ENCODE measurements at regions not wholly inside any gene's neighbourhood (a gene's known extent, or its start where the extent isn't known, plus 50 kb on each side); places are given as distances from the start of the nearest gene placed in this dataset.
"Not testable (repeated sequence)": the region's sequence is repeated elsewhere in the genome, so short reads cannot be mapped to it uniquely, and the experiment has no call there.

DNA sequence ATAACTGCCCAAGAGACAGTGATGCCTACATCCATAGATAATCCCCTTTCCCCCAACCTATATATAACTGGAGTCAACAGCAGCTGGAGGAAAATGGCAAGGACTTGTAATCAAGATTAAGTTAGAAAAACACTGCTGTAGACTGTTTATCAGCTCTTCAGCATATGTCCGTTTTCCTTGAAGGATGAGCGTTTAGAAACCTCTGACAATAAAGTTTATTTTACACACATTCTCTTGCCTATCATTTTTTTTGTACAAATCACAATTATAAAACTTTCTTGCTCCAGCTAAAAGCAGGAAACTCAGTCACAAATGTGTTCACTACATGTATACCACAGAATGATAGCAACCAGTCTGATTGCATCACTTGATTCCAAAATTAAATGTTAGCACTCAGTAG lies 50.8 kb downstream of the PPIAL4G start:
- not testable (repeated sequence) for H3K27ac ChIP-seq (ENCODE audit: insufficient read depth, low read length, poor library complexity, severe bottlenecking); H3K9me3 ChIP-seq (ENCODE audit: control insufficient read depth, low read length); DNase-seq; H3K4me1 ChIP-seq (ENCODE audit: control insufficient read depth, insufficient read depth, low read length, poor library complexity, severe bottlenecking); H3K4me3 ChIP-seq (ENCODE audit: insufficient read depth, low read depth, low read length, poor library complexity, severe bottlenecking); H3K27me3 ChIP-seq (replicated peaks; ENCODE audit: control insufficient read depth, insufficient read depth, low read length, poor library complexity, severe bottlenecking)
- H3K36me3 ChIP-seq (ENCODE audit: control insufficient read depth, insufficient read depth, low read length) = peaks cover 22% of the 10 kb centered on the region

DNA sequence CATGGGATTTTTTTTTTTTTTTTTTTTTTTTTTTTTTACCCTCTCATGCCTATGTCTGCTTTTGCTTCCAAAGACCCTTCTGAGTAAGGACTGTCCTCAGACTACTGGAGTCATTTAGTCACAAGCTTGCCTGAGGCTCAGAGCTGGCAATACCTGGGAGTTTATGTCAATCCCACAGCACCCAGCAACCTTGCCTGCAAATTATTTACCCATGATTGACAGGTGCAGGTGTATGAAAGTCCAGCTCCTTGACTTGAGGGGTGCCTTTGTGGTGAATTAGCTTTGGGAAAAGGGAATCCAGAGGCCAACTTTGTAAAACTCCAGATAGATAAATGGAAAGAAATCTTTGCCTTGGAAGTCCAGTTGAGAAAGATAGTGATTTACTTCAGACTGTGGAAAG lies 53.2 kb downstream of the PPIAL4G start:
- H3K36me3 ChIP-seq (ENCODE audit: control insufficient read depth, insufficient read depth, low read length) = peaks cover 22% of the 10 kb centered on the region
- DNase-seq; H3K4me1 ChIP-seq (ENCODE audit: control insufficient read depth, insufficient read depth, low read length, poor library complexity, severe bottlenecking): not testable (repeated sequence)

DNA sequence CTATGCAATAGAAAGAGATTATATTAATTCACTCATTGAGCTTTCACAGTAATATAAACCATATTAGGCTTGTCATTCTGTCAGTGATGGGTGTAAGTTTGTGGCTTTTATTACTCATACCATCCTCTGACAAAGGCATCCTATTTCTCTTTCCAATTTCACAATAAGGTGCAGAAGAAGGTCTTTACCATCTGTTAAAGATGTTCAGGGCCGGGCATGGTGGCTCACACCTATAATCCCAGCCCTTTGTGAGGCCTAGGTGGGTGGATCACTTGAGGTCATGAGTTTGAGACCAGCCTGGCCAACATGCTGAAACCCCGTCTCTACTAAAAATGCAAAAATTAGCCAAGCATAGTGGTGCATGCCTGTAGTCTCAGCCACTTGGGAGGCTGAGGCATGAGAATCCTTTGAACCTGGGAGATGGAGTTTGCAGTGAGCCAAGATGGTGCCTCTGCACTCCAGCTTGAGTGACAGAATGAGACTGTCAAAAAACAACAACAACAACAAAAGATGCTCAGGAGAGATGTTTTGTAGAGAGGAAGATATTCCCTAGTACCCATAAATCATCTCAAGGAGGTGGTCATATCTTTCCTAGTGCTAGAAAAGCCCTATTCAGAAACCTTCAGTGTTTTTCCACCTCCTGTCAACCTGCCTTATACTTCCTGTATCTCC lies 56.0 kb downstream of the PPIAL4G start:
- not testable (repeated sequence) for H3K36me3 ChIP-seq (ENCODE audit: control insufficient read depth, insufficient read depth, low read length); H3K4me1 ChIP-seq (ENCODE audit: control insufficient read depth, insufficient read depth, low read length, poor library complexity, severe bottlenecking); DNase-seq; H3K4me3 ChIP-seq (ENCODE audit: insufficient read depth, low read depth, low read length, poor library complexity, severe bottlenecking); H3K27ac ChIP-seq (ENCODE audit: insufficient read depth, low read length, poor library complexity, severe bottlenecking); H3K9me3 ChIP-seq (ENCODE audit: control insufficient read depth, low read length); H3K27me3 ChIP-seq (replicated peaks; ENCODE audit: control insufficient read depth, insufficient read depth, low read length, poor library complexity, severe bottlenecking)

More for the DNA sequence above, 53.2 kb downstream of the PPIAL4G start:
- not testable (repeated sequence) for H3K27ac ChIP-seq (ENCODE audit: insufficient read depth, low read length, poor library complexity, severe bottlenecking); H3K9me3 ChIP-seq (ENCODE audit: control insufficient read depth, low read length); H3K4me3 ChIP-seq (ENCODE audit: insufficient read depth, low read depth, low read length, poor library complexity, severe bottlenecking); H3K27me3 ChIP-seq (replicated peaks; ENCODE audit: control insufficient read depth, insufficient read depth, low read length, poor library complexity, severe bottlenecking)

DNA sequence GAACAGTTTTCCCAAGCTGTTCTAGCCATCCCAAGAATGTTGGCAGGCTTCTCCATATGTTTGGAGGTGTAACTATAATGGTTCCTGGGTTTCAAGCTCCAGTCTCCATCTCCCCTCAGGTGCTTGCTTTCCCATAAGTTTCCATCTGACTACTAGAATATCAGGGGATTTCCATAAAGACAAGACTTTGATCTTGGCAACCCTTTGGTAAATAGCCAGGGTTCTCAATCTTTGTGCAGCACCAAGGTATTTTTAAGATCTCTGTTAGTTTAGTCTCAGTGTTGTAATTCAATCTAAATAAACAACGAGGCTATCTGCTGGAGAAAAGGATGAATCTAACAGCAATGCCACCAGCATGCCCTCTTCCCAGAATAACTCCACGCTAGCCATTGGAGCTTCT lies 56.7 kb downstream of the PPIAL4G start:
- not testable (repeated sequence) for H3K36me3 ChIP-seq (ENCODE audit: control insufficient read depth, insufficient read depth, low read length); H3K9me3 ChIP-seq (ENCODE audit: control insufficient read depth, low read length); H3K4me1 ChIP-seq (ENCODE audit: control insufficient read depth, insufficient read depth, low read length, poor library complexity, severe bottlenecking); H3K27ac ChIP-seq (ENCODE audit: insufficient read depth, low read length, poor library complexity, severe bottlenecking); H3K27me3 ChIP-seq (replicated peaks; ENCODE audit: control insufficient read depth, insufficient read depth, low read length, poor library complexity, severe bottlenecking); H3K4me3 ChIP-seq (ENCODE audit: insufficient read depth, low read depth, low read length, poor library complexity, severe bottlenecking); DNase-seq

DNA sequence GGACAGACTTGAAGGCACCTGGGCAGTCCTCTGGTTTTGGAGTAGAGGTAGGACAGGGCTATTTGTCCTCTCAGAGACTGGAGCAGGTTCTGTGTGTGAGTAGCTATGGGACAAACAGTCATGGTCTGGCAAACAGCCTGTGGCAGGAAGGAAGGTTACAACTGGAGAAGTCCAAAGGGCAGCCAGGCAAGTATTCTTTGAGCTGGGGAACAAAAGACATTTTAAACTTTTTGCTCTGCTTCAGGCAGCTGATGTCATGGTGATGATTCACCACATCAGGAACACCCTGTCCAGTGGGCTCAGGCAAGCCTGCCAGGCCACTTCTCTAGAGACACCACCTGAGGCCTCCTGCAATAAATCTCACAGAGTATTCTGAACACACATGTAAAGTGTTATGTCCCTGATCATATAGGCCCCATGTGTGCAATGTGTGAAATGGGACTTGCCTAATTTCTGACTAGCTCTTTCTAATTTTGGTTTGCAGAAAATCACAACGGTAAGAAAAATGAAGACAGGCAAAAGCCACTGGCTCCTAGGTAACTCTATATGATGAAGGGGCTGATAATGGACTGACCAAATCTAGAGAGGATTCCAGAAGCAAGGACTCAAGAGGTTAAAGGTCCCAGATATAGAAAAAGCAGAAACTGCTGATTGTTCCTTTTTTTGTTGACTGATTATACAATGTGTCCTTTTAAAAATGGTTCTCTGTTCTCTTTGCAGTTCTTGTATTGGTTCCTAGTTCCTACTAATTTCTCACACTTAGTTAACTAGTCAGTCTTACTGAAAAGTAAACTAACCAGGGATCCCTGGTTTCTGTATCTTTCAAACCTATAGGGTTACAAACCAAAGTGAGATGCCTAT lies 58.7 kb downstream of the PPIAL4G start:
- not testable (repeated sequence) for H3K9me3 ChIP-seq (ENCODE audit: control insufficient read depth, low read length); H3K27ac ChIP-seq (ENCODE audit: insufficient read depth, low read length, poor library complexity, severe bottlenecking); H3K27me3 ChIP-seq (replicated peaks; ENCODE audit: control insufficient read depth, insufficient read depth, low read length, poor library complexity, severe bottlenecking); H3K4me3 ChIP-seq (ENCODE audit: insufficient read depth, low read depth, low read length, poor library complexity, severe bottlenecking); H3K36me3 ChIP-seq (ENCODE audit: control insufficient read depth, insufficient read depth, low read length); H3K4me1 ChIP-seq (ENCODE audit: control insufficient read depth, insufficient read depth, low read length, poor library complexity, severe bottlenecking); DNase-seq

DNA sequence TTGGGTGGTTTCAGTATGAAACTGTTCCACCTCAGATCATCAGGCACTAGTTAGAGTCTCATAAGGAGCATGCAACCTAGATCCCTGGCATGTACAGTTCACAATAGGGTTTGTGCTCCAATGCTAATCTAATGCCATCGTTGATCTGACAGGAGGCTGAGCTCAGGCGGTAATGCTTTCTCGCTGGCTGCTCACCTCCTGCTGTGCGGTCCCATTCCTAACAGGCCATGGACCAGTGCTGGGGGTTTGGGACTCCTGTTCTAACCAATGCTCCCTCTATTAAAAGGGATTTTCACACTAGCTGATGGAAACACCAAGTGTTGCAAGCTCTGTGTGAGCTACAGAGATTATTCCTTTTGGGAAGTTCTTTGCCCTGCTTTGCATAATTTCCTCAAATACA lies 60.2 kb downstream of the PPIAL4G start:
- not testable (repeated sequence) for H3K9me3 ChIP-seq (ENCODE audit: control insufficient read depth, low read length); DNase-seq; H3K27me3 ChIP-seq (replicated peaks; ENCODE audit: control insufficient read depth, insufficient read depth, low read length, poor library complexity, severe bottlenecking); H3K4me3 ChIP-seq (ENCODE audit: insufficient read depth, low read depth, low read length, poor library complexity, severe bottlenecking); H3K4me1 ChIP-seq (ENCODE audit: control insufficient read depth, insufficient read depth, low read length, poor library complexity, severe bottlenecking); H3K36me3 ChIP-seq (ENCODE audit: control insufficient read depth, insufficient read depth, low read length); H3K27ac ChIP-seq (ENCODE audit: insufficient read depth, low read length, poor library complexity, severe bottlenecking)

DNA sequence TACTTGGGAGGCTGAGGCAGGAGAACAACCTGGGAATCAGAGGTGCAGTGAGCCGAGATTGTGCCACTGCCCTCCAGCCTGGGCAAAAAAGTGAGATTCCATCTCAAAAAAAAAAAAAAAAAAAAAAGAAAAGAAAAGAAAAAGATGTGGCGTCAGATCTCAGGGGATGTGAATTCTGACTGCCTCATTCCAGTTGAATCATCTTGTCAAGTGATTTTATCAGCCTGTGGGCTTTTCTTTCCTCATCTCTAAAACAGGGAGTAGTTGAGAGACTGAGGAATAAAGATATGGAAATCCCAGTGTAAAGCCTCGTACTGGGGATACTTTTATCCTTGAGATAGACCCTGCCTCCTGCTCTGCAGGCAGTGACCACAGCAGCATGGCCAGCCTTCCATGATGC lies 65.9 kb downstream of the PPIAL4G start:
- not testable (repeated sequence) for H3K36me3 ChIP-seq (ENCODE audit: control insufficient read depth, insufficient read depth, low read length); DNase-seq; H3K9me3 ChIP-seq (ENCODE audit: control insufficient read depth, low read length); H3K4me1 ChIP-seq (ENCODE audit: control insufficient read depth, insufficient read depth, low read length, poor library complexity, severe bottlenecking); H3K27ac ChIP-seq (ENCODE audit: insufficient read depth, low read length, poor library complexity, severe bottlenecking); H3K4me3 ChIP-seq (ENCODE audit: insufficient read depth, low read depth, low read length, poor library complexity, severe bottlenecking); H3K27me3 ChIP-seq (replicated peaks; ENCODE audit: control insufficient read depth, insufficient read depth, low read length, poor library complexity, severe bottlenecking)

DNA sequence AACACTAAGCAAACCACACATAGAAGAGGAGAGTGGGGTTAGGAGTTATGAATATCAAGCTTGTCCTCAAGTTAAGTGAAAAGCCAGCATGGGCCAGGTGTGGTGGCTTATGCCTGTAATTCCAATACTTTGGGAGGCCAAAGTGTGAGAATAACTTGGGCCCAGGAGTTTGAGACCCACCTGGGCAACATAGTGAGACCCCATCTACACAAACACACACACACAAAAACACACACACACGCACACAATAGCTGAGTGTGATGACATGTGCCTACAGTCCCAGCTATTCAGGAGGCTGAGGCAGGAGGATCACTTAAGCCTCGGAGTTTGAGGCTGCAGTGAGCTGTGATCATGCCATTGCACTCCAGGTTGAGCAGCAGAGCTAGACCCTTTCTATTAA lies 69.7 kb downstream of the PPIAL4G start:
- not testable (repeated sequence) for H3K27me3 ChIP-seq (replicated peaks; ENCODE audit: control insufficient read depth, insufficient read depth, low read length, poor library complexity, severe bottlenecking); H3K4me3 ChIP-seq (ENCODE audit: insufficient read depth, low read depth, low read length, poor library complexity, severe bottlenecking); H3K36me3 ChIP-seq (ENCODE audit: control insufficient read depth, insufficient read depth, low read length); H3K4me1 ChIP-seq (ENCODE audit: control insufficient read depth, insufficient read depth, low read length, poor library complexity, severe bottlenecking); DNase-seq; H3K9me3 ChIP-seq (ENCODE audit: control insufficient read depth, low read length); H3K27ac ChIP-seq (ENCODE audit: insufficient read depth, low read length, poor library complexity, severe bottlenecking)

DNA sequence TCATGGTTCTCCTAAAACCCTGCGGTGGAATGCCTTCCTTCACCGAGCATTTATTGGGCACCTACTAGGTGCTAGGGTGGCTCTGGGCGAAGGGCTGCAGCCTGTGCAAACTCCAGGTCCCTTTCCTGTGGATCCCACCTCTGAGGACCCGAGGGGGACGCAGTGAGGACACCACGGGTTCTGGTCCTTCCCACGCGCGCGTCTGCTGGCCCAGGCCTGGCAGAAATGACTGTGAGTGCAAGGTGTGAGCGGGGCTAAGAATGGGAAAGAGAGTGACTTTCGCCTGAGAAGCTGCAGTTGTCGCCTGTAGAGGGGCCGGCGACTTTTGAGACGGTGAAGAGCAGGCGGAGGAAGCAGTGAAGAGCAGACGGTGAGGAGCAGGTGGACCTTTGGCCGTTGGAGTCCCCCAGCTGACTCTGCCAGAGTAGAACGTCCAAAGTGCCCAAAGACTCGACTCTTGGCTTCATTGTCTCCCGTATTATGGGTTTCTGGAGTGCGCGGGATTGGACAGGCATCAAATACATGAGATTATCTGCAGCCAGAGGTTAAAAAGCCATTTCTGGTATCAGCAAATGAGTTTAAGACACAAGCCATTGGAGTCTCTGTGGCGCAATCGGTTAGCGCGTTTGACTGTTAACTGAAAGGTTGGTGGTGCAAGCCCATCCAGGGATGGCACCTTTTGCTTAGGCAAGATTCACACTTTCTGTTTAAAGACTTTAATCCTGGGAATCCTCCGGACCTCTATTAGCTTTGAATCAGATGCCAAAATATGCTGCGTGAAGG lies 78.1 kb downstream of the PPIAL4G start:
- H3K36me3 ChIP-seq (ENCODE audit: control insufficient read depth, insufficient read depth, low read length); H3K4me1 ChIP-seq (ENCODE audit: control insufficient read depth, insufficient read depth, low read length, poor library complexity, severe bottlenecking); DNase-seq; H3K9me3 ChIP-seq (ENCODE audit: control insufficient read depth, low read length); H3K27ac ChIP-seq (ENCODE audit: insufficient read depth, low read length, poor library complexity, severe bottlenecking); H3K27me3 ChIP-seq (replicated peaks; ENCODE audit: control insufficient read depth, insufficient read depth, low read length, poor library complexity, severe bottlenecking); H3K4me3 ChIP-seq (ENCODE audit: insufficient read depth, low read depth, low read length, poor library complexity, severe bottlenecking): not testable (repeated sequence)

DNA sequence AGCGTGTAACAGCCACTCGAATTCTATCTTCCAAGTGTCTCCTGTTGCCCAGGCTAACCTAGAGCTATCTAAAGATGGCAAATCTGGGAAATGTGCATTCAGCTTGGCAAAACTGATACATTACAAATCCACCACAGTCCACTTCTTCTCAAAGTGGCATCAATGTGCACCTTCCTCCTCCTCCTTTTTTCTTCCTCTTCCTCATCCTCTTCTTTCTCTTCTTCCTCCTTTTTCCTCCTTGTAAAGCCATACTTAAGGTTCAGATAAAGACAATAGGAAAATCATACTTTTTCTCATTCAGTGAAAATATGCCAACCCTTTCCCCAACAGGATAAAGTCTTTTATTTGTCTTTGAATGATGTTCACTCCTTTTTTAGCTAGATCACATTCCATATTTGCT lies 79.2 kb downstream of the PPIAL4G start:
- DNase-seq; H3K27ac ChIP-seq (ENCODE audit: insufficient read depth, low read length, poor library complexity, severe bottlenecking); H3K36me3 ChIP-seq (ENCODE audit: control insufficient read depth, insufficient read depth, low read length); H3K4me3 ChIP-seq (ENCODE audit: insufficient read depth, low read depth, low read length, poor library complexity, severe bottlenecking); H3K27me3 ChIP-seq (replicated peaks; ENCODE audit: control insufficient read depth, insufficient read depth, low read length, poor library complexity, severe bottlenecking); H3K9me3 ChIP-seq (ENCODE audit: control insufficient read depth, low read length); H3K4me1 ChIP-seq (ENCODE audit: control insufficient read depth, insufficient read depth, low read length, poor library complexity, severe bottlenecking): not testable (repeated sequence)

All from effector memory CD4-positive, alpha-beta T cell (primary cell).